Natural killer cell (primary cell): ENCODE measurements at regions not wholly inside any gene's neighbourhood (a gene's known extent, or its start where the extent isn't known, plus 50 kb on each side); places are given as distances from the start of the nearest gene placed in this dataset.

Experiments used
- ATAC-seq, 3 donors: fragments of 150-1000 bp in 2 of 3; fragments of 200-7000 bp in 1 of 3; cut with Tn5 transposase; 1 replicate in 1 of 3; 2 replicates in 2 of 3; pipeline ENCODE4 v1.10.0; 2021; ENCODE audit warnings: mild to moderate bottlenecking in 2 of 3, moderate library complexity in 2 of 3
- DNase-seq, 2 donors: peaks; one replicate each; pipeline versions ENCODE4 v3.0.0 to v3.0.0-alpha.2; 2013 to 2021; ENCODE audit warnings: mixed read lengths in 1 of 2
- H3K27ac ChIP-seq: one replicate; pipeline ENCODE4 v1.5.1; 2013; ENCODE audit warnings: mild to moderate bottlenecking, low read length
- H3K27me3 ChIP-seq: one replicate; pipeline ENCODE4 v1.6.1; 2013; ENCODE audit warnings: low read length; ENCODE audit not compliant: control insufficient read depth, insufficient read depth
- H3K36me3 ChIP-seq: one replicate; pipeline ENCODE4 v1.6.1; 2013; ENCODE audit warnings: low read length; ENCODE audit not compliant: control insufficient read depth, insufficient read depth
- H3K4me1 ChIP-seq: one replicate; pipeline ENCODE4 v1.6.1; 2013; ENCODE audit warnings: low read length; ENCODE audit not compliant: control insufficient read depth, insufficient read depth
- H3K4me3 ChIP-seq: one replicate; pipeline ENCODE4 v1.5.1; 2013; ENCODE audit warnings: low read length
- H3K9me3 ChIP-seq: one replicate; pipeline ENCODE4 v1.6.1; 2013; ENCODE audit warnings: low read length; ENCODE audit not compliant: control insufficient read depth, insufficient read depth
- H3K27ac Mint-ChIP-seq, 2 donors: one replicate each; pipeline ENCODE4 v1.8.0; 2022; ENCODE audit warnings: mild to moderate bottlenecking in 2 of 2, mixed read lengths in 2 of 2, moderate library complexity in 1 of 2
- H3K27me3 Mint-ChIP-seq, 2 donors: one replicate each; pipeline ENCODE4 v1.8.0; 2022; ENCODE audit warnings: low read depth in 2 of 2, mixed read lengths in 2 of 2
- H3K36me3 Mint-ChIP-seq: one replicate; pipeline ENCODE4 v1.8.0; 2022; ENCODE audit warnings: mixed read lengths
- H3K4me1 Mint-ChIP-seq, 2 donors: one replicate each; pipeline ENCODE4 v1.8.0; 2022; ENCODE audit warnings: mixed read lengths in 2 of 2
- H3K4me3 Mint-ChIP-seq: one replicate; pipeline ENCODE4 v1.8.0; 2022; ENCODE audit warnings: mild to moderate bottlenecking, moderate library complexity, mixed read lengths
- H3K9me3 Mint-ChIP-seq, 2 donors: one replicate each; pipeline ENCODE4 v1.8.0; 2022; ENCODE audit warnings: mixed read lengths in 2 of 2
- CTCF ChIP-seq: fragments of 200-600 bp; IDR thresholded peaks from one replicate; pipeline ENCODE4 v1.8.0; 2022; ENCODE audit warnings: antibody characterized with exemption
- WGBS: methylation state at CpG from one replicate; pipeline ENCODE4 v1.1.7; 2013; ENCODE audit warnings: missing lambda C conversion rate; ENCODE audit not compliant: insufficient coverage; 5-methylcytosine and 5-hydroxymethylcytosine counted together
- intact Hi-C: fragments of 100-400 bp; cut with micrococcal nuclease; formaldehyde crosslinking; loops from one replicate; pipeline ENCODE4 v1.14.2; 2022

GRCh38 chr3:161863775-161864174 is 367.2 kb downstream of the OTOL1 start:
- Mint-ChIP-seq H3K27ac (no peak overlapping the region), H3K27me3 (no peaks in the 10 kb centered on the region), H3K36me3 (no peaks in the 10 kb centered on the region), H3K9me3 (peaks cover 2 to 3% of the 10 kb centered on the region in 2 donors), H3K4me1 (no peaks in the 10 kb centered on the region), H3K4me3 (no peak overlapping the region)
- no peaks in the 10 kb centered on the region for H3K4me1 ChIP-seq
- 100% methylated on average over 1 of the region's 1 CpG for WGBS
- H3K27ac ChIP-seq = no peak overlapping the region
- no peak for TF ChIP-seq CTCF
- H3K4me3 ChIP-seq = no peak overlapping the region
- DNase-seq (no peak), ATAC-seq (no peak)
- no peaks in the 10 kb centered on the region for H3K36me3 ChIP-seq
- no peaks in the 10 kb centered on the region for H3K27me3 ChIP-seq
- intact Hi-C loops = no loop called here
- no peaks in the 10 kb centered on the region for H3K9me3 ChIP-seq

- WGBS = 71% methylated on average over 1 of the region's 1 CpG
- no peak for TF ChIP-seq CTCF
- ATAC-seq (no peak), DNase-seq (no peak)
- Mint-ChIP-seq H3K4me1 (no peaks in the 10 kb centered on the region), H3K4me3 (no peak overlapping the region), H3K36me3 (no peaks in the 10 kb centered on the region), H3K9me3 (peaks cover 7 to 8% of the 10 kb centered on the region in 2 donors), H3K27me3 (no peaks in the 10 kb centered on the region), H3K27ac (no peak overlapping the region)
- Histone ChIP-seq H3K36me3 (no peaks in the 10 kb centered on the region), H3K4me3 (no peak overlapping the region), H3K9me3 (no peaks in the 10 kb centered on the region), H3K27me3 (no peaks in the 10 kb centered on the region), H3K4me1 (no peaks in the 10 kb centered on the region), H3K27ac (no peak overlapping the region)
- intact Hi-C loops = no loop called here
Observed at GRCh38 chr3:161866176-161866575, 369.6 kb downstream of the OTOL1 start.

GRCh38 chr3:161875483-161875882 is 378.9 kb downstream of the OTOL1 start:
- DNase-seq = no peak
- H3K4me1 Mint-ChIP-seq = no peaks in the 10 kb centered on the region
- Histone ChIP-seq H3K9me3 (no peaks in the 10 kb centered on the region), H3K27ac (no peak overlapping the region), H3K36me3 (no peaks in the 10 kb centered on the region), H3K27me3 (no peaks in the 10 kb centered on the region), H3K4me1 (no peaks in the 10 kb centered on the region), H3K4me3 (no peak overlapping the region)
- H3K4me3 Mint-ChIP-seq = no peak overlapping the region
- intact Hi-C loops = no loop called here
- no peak overlapping the region for H3K27ac Mint-ChIP-seq
- WGBS = 86% methylated on average over 1 of the region's 1 CpG
- H3K9me3 Mint-ChIP-seq = peaks cover 7% of the 10 kb centered on the region in 2 donors
- TF ChIP-seq CTCF = no peak
- ATAC-seq = no peak
- H3K36me3 Mint-ChIP-seq = no peaks in the 10 kb centered on the region
- no peaks in the 10 kb centered on the region for H3K27me3 Mint-ChIP-seq

- H3K4me3 ChIP-seq = no peak overlapping the region
- Mint-ChIP-seq H3K36me3 (no peaks in the 10 kb centered on the region), H3K9me3 (peaks cover 8 to 13% of the 10 kb centered on the region in 2 donors), H3K27me3 (no peaks in the 10 kb centered on the region), H3K27ac (no peak overlapping the region), H3K4me3 (no peak overlapping the region), H3K4me1 (no peaks in the 10 kb centered on the region)
- H3K9me3 ChIP-seq = no peaks in the 10 kb centered on the region
- H3K27me3 ChIP-seq = no peaks in the 10 kb centered on the region
- TF ChIP-seq CTCF = no peak
- H3K4me1 ChIP-seq = no peaks in the 10 kb centered on the region
- DNase-seq (no peak), ATAC-seq (no peak)
- intact Hi-C loops = no loop called here
- no peak overlapping the region for H3K27ac ChIP-seq
- no peaks in the 10 kb centered on the region for H3K36me3 ChIP-seq
- no CpG with 5 or more reads among the region's 1 CpG for WGBS
Observed at GRCh38 chr3:161879470-161879869, 382.9 kb downstream of the OTOL1 start.
